ENCODE measurements at regions not wholly inside any gene's neighbourhood (a gene's known extent, or its start where the extent isn't known, plus 50 kb on each side); places are given as distances from the start of the nearest gene placed in this dataset.

DNA sequence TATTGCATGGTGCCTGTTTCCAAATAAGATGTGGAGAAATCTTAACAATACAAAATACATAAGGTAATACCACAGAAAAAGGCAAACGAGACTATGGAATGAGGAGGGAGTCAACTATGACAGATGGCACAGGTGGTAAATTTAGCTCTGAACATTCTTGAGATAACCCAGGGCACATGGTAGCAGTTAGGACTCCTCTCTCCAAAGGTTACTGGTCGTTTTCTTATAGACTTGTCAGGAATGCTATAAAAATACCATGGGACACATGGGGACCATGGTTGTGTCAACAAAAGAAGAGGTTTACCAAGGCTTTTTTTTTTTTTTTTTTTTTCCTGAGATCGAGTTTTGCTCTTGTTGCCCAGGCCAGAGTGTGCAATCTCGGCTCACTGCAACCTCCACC is 209.4 kb upstream of the RFX3 start:
- TF ChIP-seq, protein P1, sequence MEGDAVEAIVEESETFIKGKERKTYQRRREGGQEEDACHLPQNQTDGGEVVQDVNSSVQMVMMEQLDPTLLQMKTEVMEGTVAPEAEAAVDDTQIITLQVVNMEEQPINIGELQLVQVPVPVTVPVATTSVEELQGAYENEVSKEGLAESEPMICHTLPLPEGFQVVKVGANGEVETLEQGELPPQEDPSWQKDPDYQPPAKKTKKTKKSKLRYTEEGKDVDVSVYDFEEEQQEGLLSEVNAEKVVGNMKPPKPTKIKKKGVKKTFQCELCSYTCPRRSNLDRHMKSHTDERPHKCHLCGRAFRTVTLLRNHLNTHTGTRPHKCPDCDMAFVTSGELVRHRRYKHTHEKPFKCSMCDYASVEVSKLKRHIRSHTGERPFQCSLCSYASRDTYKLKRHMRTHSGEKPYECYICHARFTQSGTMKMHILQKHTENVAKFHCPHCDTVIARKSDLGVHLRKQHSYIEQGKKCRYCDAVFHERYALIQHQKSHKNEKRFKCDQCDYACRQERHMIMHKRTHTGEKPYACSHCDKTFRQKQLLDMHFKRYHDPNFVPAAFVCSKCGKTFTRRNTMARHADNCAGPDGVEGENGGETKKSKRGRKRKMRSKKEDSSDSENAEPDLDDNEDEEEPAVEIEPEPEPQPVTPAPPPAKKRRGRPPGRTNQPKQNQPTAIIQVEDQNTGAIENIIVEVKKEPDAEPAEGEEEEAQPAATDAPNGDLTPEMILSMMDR (conservative IDR thresholded peaks at IDR 0.05; ENCODE audit: low read length): no peak
- no peak for TF ChIP-seq EZH2phosphoT487 (IDR thresholded peaks at IDR 0.05; ENCODE audit: borderline replicate concordance)

Data from Loucy (cell line).